ENCODE measurements at regions not wholly inside any gene's neighbourhood (a gene's known extent, or its start where the extent isn't known, plus 50 kb on each side); places are given as distances from the start of the nearest gene placed in this dataset.

- no peak for TF ChIP-seq CTCF (IDR thresholded peaks at IDR 0.05)
- no peak for TF ChIP-seq POLR2A (IDR thresholded peaks at IDR 0.05)
Measured at GRCh38 chr3:124320976-124321375, 329.1 kb upstream of the ROPN1 start.
